OCI-LY7 (cell line): ENCODE measurements at regions not wholly inside any gene's neighbourhood (a gene's known extent, or its start where the extent isn't known, plus 50 kb on each side); places are given as distances from the start of the nearest gene placed in this dataset.

Experiments
- BruUV-seq: library from RNA; stranded (reverse); fragments of 400-500 nt; replicated peaks from 2 replicates; lab custom pipeline; 2021; lab: Mats Ljungman, UMichigan
- CTCF ChIA-PET: fragments of 300-600 bp; sonication (Branson Sonifier 250); formaldehyde crosslinking; loops from one replicate; lab custom pipeline; 2022; ENCODE audit warnings: antibody characterized with exemption; ENCODE audit not compliant: unreplicated experiment; lab: Charles Lee
- POLR2A ChIA-PET: fragments of 300-600 bp; sonication (Branson Sonifier 250); formaldehyde crosslinking; loops from one replicate; lab custom pipeline; 2022; ENCODE audit warnings: antibody characterized with exemption; lab: Charles Lee
- DNase-seq: peaks from one replicate; pipeline ENCODE4 v3.0.0-alpha.2; 2015; ENCODE audit warnings: low spot score
- H2AFZ ChIP-seq: fragments of 200-600 bp; sonication (generic), shearing (Covaris generic); 2 replicates; pipeline ENCODE4 v1.6.1; 2014; ENCODE audit warnings: mild to moderate bottlenecking, antibody characterized with exemption, low read length, moderate library complexity
- H3K27ac ChIP-seq: fragments of 200-600 bp; sonication (generic); 2 replicates; pipeline ENCODE4 v1.5.1; 2014; ENCODE audit warnings: mixed run types, low read depth, mild to moderate bottlenecking, moderate library complexity, low read length, inconsistent platforms; ENCODE audit not compliant: poor library complexity, severe bottlenecking
- H3K36me3 ChIP-seq: fragments of 200-600 bp; sonication (generic); 2 replicates; pipeline ENCODE4 v1.6.1; 2014; ENCODE audit warnings: mild to moderate bottlenecking, antibody characterized with exemption, low read length, moderate library complexity, mixed read lengths; ENCODE audit not compliant: insufficient read depth
- H3K4me1 ChIP-seq: fragments of 200-600 bp; sonication (generic); 2 replicates; pipeline ENCODE4 v1.5.1; 2014; ENCODE audit warnings: mild to moderate bottlenecking, low read length; ENCODE audit not compliant: insufficient read depth, poor library complexity, severe bottlenecking
- H3K4me2 ChIP-seq: fragments of 200-600 bp; sonication (generic); 2 replicates; pipeline ENCODE4 v1.6.1; 2014; ENCODE audit warnings: mild to moderate bottlenecking, low read length
- H3K4me3 ChIP-seq: fragments of 200-600 bp; sonication (generic); 2 replicates; pipeline ENCODE4 v1.5.1; 2014; ENCODE audit warnings: mild to moderate bottlenecking, low read depth, low read length; ENCODE audit not compliant: poor library complexity, severe bottlenecking
- H3K79me2 ChIP-seq: fragments of 200-600 bp; sonication (generic); 2 replicates; pipeline ENCODE4 v1.6.1; 2016; ENCODE audit warnings: low read depth, mild to moderate bottlenecking, low read length, moderate library complexity, mixed read lengths; ENCODE audit not compliant: insufficient read depth
- H3K9me2 ChIP-seq: fragments of 200-600 bp; sonication (generic); 2 replicates; pipeline ENCODE4 v1.6.1; 2016; ENCODE audit warnings: mild to moderate bottlenecking, low read length, mixed read lengths; ENCODE audit not compliant: insufficient read depth
- H3K9me3 ChIP-seq: fragments of 200-600 bp; sonication (generic); 2 replicates; pipeline ENCODE4 v1.6.1; 2014; ENCODE audit warnings: mild to moderate bottlenecking, mixed run types, low read length, mixed read lengths
- H4K20me1 ChIP-seq: fragments of 200-600 bp; sonication (generic); 2 replicates; pipeline ENCODE4 v1.6.1; 2014; ENCODE audit warnings: mild to moderate bottlenecking, antibody characterized with exemption, low read length, moderate library complexity, mixed read lengths; ENCODE audit not compliant: insufficient read depth
- CTCF ChIP-seq: fragments of 200-600 bp; sonication (generic); conservative IDR thresholded peaks from 2 replicates; pipeline ENCODE4 v1.5.1; 2014; ENCODE audit warnings: mild to moderate bottlenecking, antibody characterized with exemption, low read length, moderate library complexity, mixed read lengths
- EZH2phosphoT487 ChIP-seq: fragments of 200-600 bp; sonication (generic); IDR thresholded peaks from 2 replicates; pipeline ENCODE4 v1.6.1; 2018; ENCODE audit warnings: low read depth, borderline replicate concordance, mild to moderate bottlenecking, mixed run types, antibody characterized with exemption, low read length, moderate library complexity, mixed read lengths
- intact Hi-C: fragments of 100-400 bp; cut with micrococcal nuclease; formaldehyde crosslinking; loops from one replicate; pipeline ENCODE4 v1.10.0; 2022; ENCODE audit not compliant: unreplicated experiment

GRCh38 chr16:60675022-60675421 lies 1361.2 kb downstream of the CDH8 start:
- Histone ChIP-seq H3K36me3 (no peaks in the 10 kb centered on the region), H3K4me2 (no peak overlapping the region), H3K27ac (no peak overlapping the region), H3K79me2 (no peaks in the 10 kb centered on the region), H3K9me2 (no peaks in the 10 kb centered on the region), H4K20me1 (no peaks in the 10 kb centered on the region), H3K9me3 (no peaks in the 10 kb centered on the region), H2AFZ (no peak overlapping the region), H3K4me3 (no peak overlapping the region), H3K4me1 (no peaks in the 10 kb centered on the region)
- BruUV-seq = no TSS peak
- POLR2A ChIA-PET = interaction anchor here (0.7 kb wide), 1 partner anchor 103 kb away, joined by 3 read pairs; no protein-coding TSS in a partner anchor
- intact Hi-C loops = no loop called here
- no peak for DNase-seq
- CTCF ChIA-PET = no interaction called here
- no peak for TF ChIP-seq EZH2phosphoT487
- TF ChIP-seq CTCF = no peak

GRCh38 chr16:60674241-60674640 lies 1362.0 kb downstream of the CDH8 start:
- no peak for TF ChIP-seq CTCF
- no peak for TF ChIP-seq EZH2phosphoT487
- Histone ChIP-seq H2AFZ (no peak overlapping the region), H3K4me3 (no peak overlapping the region), H3K4me2 (no peak overlapping the region), H3K79me2 (no peaks in the 10 kb centered on the region), H3K9me3 (no peaks in the 10 kb centered on the region), H4K20me1 (no peaks in the 10 kb centered on the region), H3K27ac (no peak overlapping the region), H3K36me3 (no peaks in the 10 kb centered on the region), H3K4me1 (no peaks in the 10 kb centered on the region), H3K9me2 (no peaks in the 10 kb centered on the region)
- intact Hi-C loops = no loop called here
- ChIA-PET POLR2A (interaction anchor here (0.7 kb wide), 1 partner anchor 102 kb away, joined by 3 read pairs; no protein-coding TSS in a partner anchor), CTCF (no interaction called here)
- no TSS peak for BruUV-seq
- no peak for DNase-seq

GRCh38 chr16:60655514-60656153 lies 1380.6 kb downstream of the CDH8 start:
- Histone ChIP-seq H4K20me1 (no peaks in the 10 kb centered on the region), H3K9me3 (no peaks in the 10 kb centered on the region), H3K4me2 (no peak overlapping the region), H3K9me2 (no peaks in the 10 kb centered on the region), H2AFZ (no peak overlapping the region), H3K27ac (no peak overlapping the region), H3K4me1 (no peaks in the 10 kb centered on the region), H3K4me3 (no peak overlapping the region), H3K36me3 (no peaks in the 10 kb centered on the region), H3K79me2 (no peaks in the 10 kb centered on the region)
- no TSS peak for BruUV-seq
- intact Hi-C loops = no loop called here
- POLR2A ChIA-PET = no interaction called here
- DNase-seq = no peak
- CTCF ChIA-PET = interaction anchor here (0.5 kb wide), 1 partner anchor 46 kb away, joined by 6 read pairs; no protein-coding TSS in a partner anchor
- TF ChIP-seq CTCF (no peak), EZH2phosphoT487 (no peak)
